IMR-90 (cell line): ENCODE measurements at regions not wholly inside any gene's neighbourhood (a gene's known extent, or its start where the extent isn't known, plus 50 kb on each side); places are given as distances from the start of the nearest gene placed in this dataset.

ENCODE experiments used
- ATAC-seq: fragments of 200-7000 bp; cut with Tn5 transposase; 2 replicates; pipeline ENCODE4 v1.9.1; 2020; ENCODE audit warnings: low read depth, mild to moderate bottlenecking, moderate library complexity
- BruUV-seq: library from RNA; stranded (reverse); fragments of 400-500 nt; replicated peaks from 2 replicates; lab custom pipeline; 2021; lab: Mats Ljungman, UMichigan
- CTCF ChIA-PET: fragments of 300-600 bp; formaldehyde crosslinking; extraction: SDS; loops from one replicate; lab custom pipeline; 2021; ENCODE audit warnings: antibody characterized with exemption; lab: Yijun Ruan, JAX
- POLR2A ChIA-PET: fragments of 300-600 bp; sonication (Branson Sonifier 250); formaldehyde crosslinking; loops from one replicate; lab custom pipeline; 2022; ENCODE audit warnings: antibody characterized with exemption; ENCODE audit not compliant: unreplicated experiment; lab: Charles Lee
- DNase-seq: peaks from one replicate; pipeline ENCODE4 v3.0.0; 2013
- H2AFZ ChIP-seq: replicated peaks from 2 replicates; pipeline ENCODE3; 2013; ENCODE audit warnings: low read length, mild to moderate bottlenecking; ENCODE audit not compliant: poor library complexity
- H2AK5ac ChIP-seq: 2 replicates; pipeline ENCODE4 v1.6.1; 2013; ENCODE audit warnings: low read depth, low read length, inconsistent platforms
- H2AK9ac ChIP-seq: replicated peaks from 2 replicates; pipeline ENCODE3; 2013; ENCODE audit warnings: mild to moderate bottlenecking, low read depth, low read length, moderate library complexity; ENCODE audit not compliant: poor library complexity
- H2BK120ac ChIP-seq: 2 replicates; pipeline ENCODE4 v1.6.1; 2013; ENCODE audit warnings: low read depth, low read length, inconsistent platforms
- H2BK15ac ChIP-seq: 3 replicates; pipeline ENCODE4 v1.6.1; 2013; ENCODE audit warnings: low read depth, low read length, inconsistent platforms
- H2BK20ac ChIP-seq: 2 replicates; pipeline ENCODE4 v1.6.1; 2013; ENCODE audit warnings: low read depth, mild to moderate bottlenecking, inconsistent platforms, low read length, moderate library complexity
- H2BK5ac ChIP-seq: 2 replicates; pipeline ENCODE4 v1.6.1; 2013; ENCODE audit warnings: mild to moderate bottlenecking, low read depth, low read length, inconsistent platforms; ENCODE audit not compliant: poor library complexity, severe bottlenecking
- H3K14ac ChIP-seq: replicated peaks from 2 replicates; pipeline ENCODE4 v1.6.1; 2013; ENCODE audit warnings: low read depth, low read length, inconsistent platforms
- H3K18ac ChIP-seq: 2 replicates; pipeline ENCODE4 v1.6.1; 2013; ENCODE audit warnings: low read depth, low read length, control low read depth
- H3K23ac ChIP-seq: 2 replicates; pipeline ENCODE4 v1.6.1; 2013; ENCODE audit warnings: low read depth, low read length, inconsistent platforms
- H3K27ac ChIP-seq: 2 replicates; pipeline ENCODE4 v1.5.1; 2013; ENCODE audit warnings: mild to moderate bottlenecking, control low read depth, low read length; ENCODE audit not compliant: insufficient read depth
- H3K27me3 ChIP-seq: 2 replicates; pipeline ENCODE4 v1.6.1; 2013; ENCODE audit warnings: low read length; ENCODE audit not compliant: control insufficient read depth, insufficient read depth
- H3K36me3 ChIP-seq: 2 replicates; pipeline ENCODE4 v1.6.1; 2013; ENCODE audit warnings: low read length, mixed read lengths; ENCODE audit not compliant: control insufficient read depth, insufficient read depth
- H3K4ac ChIP-seq: 2 replicates; pipeline ENCODE4 v1.6.1; 2013; ENCODE audit warnings: low read depth, low read length, inconsistent platforms
- H3K4me1 ChIP-seq: 2 replicates; pipeline ENCODE4 v1.6.1; 2013; ENCODE audit warnings: low read length, mixed read lengths; ENCODE audit not compliant: control insufficient read depth, insufficient read depth
- H3K4me2 ChIP-seq: 2 replicates; pipeline ENCODE4 v1.6.1; 2013; ENCODE audit warnings: low read depth, mild to moderate bottlenecking, control low read depth, low read length, moderate library complexity
- H3K4me3 ChIP-seq: 2 replicates; pipeline ENCODE4 v1.5.1; 2013; ENCODE audit warnings: low read depth, mild to moderate bottlenecking, control low read depth, low read length, moderate library complexity; ENCODE audit not compliant: insufficient read depth
- H3K56ac ChIP-seq: 2 replicates; pipeline ENCODE4 v1.6.1; 2013; ENCODE audit warnings: low read length, inconsistent platforms; ENCODE audit not compliant: insufficient read depth; ENCODE audit errors: extremely low read depth
- H3K79me1 ChIP-seq, 2 experiments: 2 replicates each; pipeline ENCODE4 v1.6.1; 2013; ENCODE audit warnings: low read length in 2 of 2, inconsistent platforms in 1 of 2, low read depth in 1 of 2
- H3K9ac ChIP-seq: 2 replicates; pipeline ENCODE4 v1.6.1; 2013; ENCODE audit warnings: low read depth, low read length, control low read depth
- H3K9me1 ChIP-seq: 2 replicates; pipeline ENCODE4 v1.6.1; 2013; ENCODE audit warnings: low read length, inconsistent platforms; ENCODE audit not compliant: insufficient read depth
- H3K9me3 ChIP-seq: 2 replicates; pipeline ENCODE4 v1.6.1; 2013; ENCODE audit warnings: low read length; ENCODE audit not compliant: control insufficient read depth, insufficient read depth
- H4K20me1 ChIP-seq: 2 replicates; pipeline ENCODE4 v1.6.1; 2013; ENCODE audit warnings: low read length, inconsistent platforms; ENCODE audit not compliant: insufficient read depth
- H4K5ac ChIP-seq: 2 replicates; pipeline ENCODE4 v1.6.1; 2013; ENCODE audit warnings: mild to moderate bottlenecking, low read depth, low read length, control low read depth
- H4K8ac ChIP-seq, 2 experiments: 2 replicates each; pipeline ENCODE4 v1.6.1; 2013; ENCODE audit warnings: low read depth in 2 of 2, low read length in 2 of 2, control low read depth in 1 of 2, inconsistent platforms in 1 of 2
- H4K91ac ChIP-seq: 2 replicates; pipeline ENCODE4 v1.6.1; 2013; ENCODE audit warnings: low read depth, low read length, inconsistent platforms; ENCODE audit not compliant: insufficient read depth
- NFE2L2 ChIP-seq: fragments of 150-350 bp; IDR thresholded peaks from 2 replicates; pipeline ENCODE4 v1.6.1; 2016; ENCODE audit warnings: low read depth, mild to moderate bottlenecking, low read length
- RAD21 ChIP-seq: IDR thresholded peaks from 2 replicates; pipeline ENCODE4 v1.6.1; 2012; ENCODE audit warnings: low read length, improper control_type of control experiment
- RCOR1 ChIP-seq: IDR thresholded peaks from 2 replicates; pipeline ENCODE4 v1.6.1; 2012; ENCODE audit warnings: mild to moderate bottlenecking, low read length, improper control_type of control experiment; ENCODE audit not compliant: insufficient replicate concordance
- WGBS, 2 experiments: methylation state at CpG; one replicate each; pipeline versions ENCODE4 v1.1.5 to v1.1.7; 2013; ENCODE audit warnings: missing lambda C conversion rate in 2 of 2; ENCODE audit not compliant: insufficient read length in 1 of 2; ENCODE audit errors: extremely low coverage in 2 of 2; 5-methylcytosine and 5-hydroxymethylcytosine counted together
- dilution Hi-C: fragments of 300-500 bp; cut with HindIII; formaldehyde crosslinking; loops from one replicate; pipeline ENCODE4 v1.14.3; 2018; ENCODE audit warnings: low sequenced_read_pairs; ENCODE audit not compliant: unreplicated experiment
- in situ Hi-C: fragments of 300-500 bp; cut with MboI; formaldehyde crosslinking; loops from 3 replicates; pipeline ENCODE4 v1.14.3; 2019; ENCODE audit warnings: low sequenced_read_pairs, inconsistent platforms, mixed read lengths
- intact Hi-C: fragments of 100-400 bp; cut with micrococcal nuclease; formaldehyde crosslinking; loops from 2 replicates; pipeline ENCODE4 v1.10.0; 2022

DNA sequence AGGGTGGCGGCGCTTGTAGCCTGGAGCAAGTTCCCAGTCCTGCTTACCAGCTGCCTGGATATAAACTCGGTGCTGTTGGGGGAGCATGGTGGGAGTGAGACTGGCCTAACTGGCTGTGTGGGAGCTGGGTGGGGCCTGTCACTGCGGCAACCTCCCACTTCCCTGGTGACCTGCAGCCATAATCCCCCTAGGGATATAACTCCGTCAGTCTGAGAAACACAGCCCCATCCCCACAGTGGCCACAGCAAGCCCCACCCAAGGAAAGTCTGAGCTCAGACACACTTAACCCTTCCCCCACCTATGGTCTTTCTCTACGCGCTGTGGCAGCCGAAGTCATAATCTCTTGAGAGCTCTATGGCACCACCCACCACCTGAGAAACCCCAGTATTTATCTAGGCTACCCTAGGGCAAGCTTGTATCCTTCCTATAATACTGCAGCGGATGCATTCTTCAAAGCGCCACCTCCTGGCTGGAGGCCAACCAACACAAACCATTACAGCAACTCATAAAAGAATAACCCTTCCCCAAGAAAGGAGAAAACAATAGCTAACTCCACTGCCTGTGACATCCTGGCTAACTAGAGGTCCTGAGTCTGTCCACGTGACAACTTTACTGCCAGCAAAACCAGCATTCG is 57.4 kb downstream of the ZNF648 start:
- H2AFZ ChIP-seq: no peak overlapping the region
- no peak overlapping the region for H2BK5ac ChIP-seq
- CTCF ChIA-PET: no interaction called here
- H3K14ac ChIP-seq: no peak overlapping the region
- H3K36me3 ChIP-seq: no peaks in the 10 kb centered on the region
- no peak overlapping the region for H3K23ac ChIP-seq
- no peaks in the 10 kb centered on the region for H3K9me1 ChIP-seq
- TF ChIP-seq RCOR1 (no peak), RAD21 (no peak), NFE2L2 (no peak)
- no peak overlapping the region for H4K91ac ChIP-seq
- H3K56ac ChIP-seq: no peak overlapping the region
- ATAC-seq (no peak), DNase-seq (no peak)
- H3K18ac ChIP-seq: no peak overlapping the region
- no peak overlapping the region for H2AK5ac ChIP-seq
- dilution Hi-C loops: no loop called here
- H3K27ac ChIP-seq: no peak overlapping the region
- no peaks in the 10 kb centered on the region for H3K4me1 ChIP-seq
- no peaks in the 10 kb centered on the region for H3K27me3 ChIP-seq
- H4K5ac ChIP-seq: no peak overlapping the region
- no TSS peak for BruUV-seq
- no peak overlapping the region for H2BK15ac ChIP-seq
- POLR2A ChIA-PET: no interaction called here
- in situ Hi-C loops: no loop called here
- H3K9me3 ChIP-seq: peaks cover 10% of the 10 kb centered on the region
- intact Hi-C loops: no loop called here
- no peak overlapping the region for H3K9ac ChIP-seq
- H3K4me3 ChIP-seq: no peak overlapping the region
- H4K20me1 ChIP-seq: no peaks in the 10 kb centered on the region
- H3K4ac ChIP-seq: no peak overlapping the region
- H2BK120ac ChIP-seq: no peak overlapping the region
- H3K79me1 ChIP-seq: no peaks in the 10 kb centered on the region
- no peak overlapping the region for H2BK20ac ChIP-seq
- no peak overlapping the region for H3K4me2 ChIP-seq
- 75% methylated on average over 4 of the region's 12 CpGs; no CpG with 5 or more reads in 1 of the 2 experiments for WGBS, 2 experiments
- H2AK9ac ChIP-seq: no peak overlapping the region
- H4K8ac ChIP-seq: no peak overlapping the region
